ENCODE measurements at regions not wholly inside any gene's neighbourhood (a gene's known extent, or its start where the extent isn't known, plus 50 kb on each side); places are given as distances from the start of the nearest gene placed in this dataset.

- intact Hi-C loops (cut with DNase I) = no loop called here
- no peak for DNase-seq
- no peak overlapping the region for H3K4me3 ChIP-seq
- TF ChIP-seq CTCF (IDR thresholded peaks at IDR 0.05) = no peak
- no peaks in the 10 kb centered on the region for H3K9me3 ChIP-seq
- no peak overlapping the region for H3K27ac ChIP-seq
- no peaks in the 10 kb centered on the region for H3K4me1 ChIP-seq
- no peak overlapping the region for H3K9ac ChIP-seq (ENCODE audit: low read depth in 2 of 2, low read length in 2 of 2)
- H3K36me3 ChIP-seq = no peaks in the 10 kb centered on the region
- H3K27me3 ChIP-seq = no peaks in the 10 kb centered on the region
Observed at GRCh38 chr9:90024409-90024808, 419.6 kb downstream of the GADD45G start.

GRCh38 chr9:90024823-90025222, 420.0 kb downstream of the GADD45G start:
- DNase-seq = no peak
- H3K27me3 ChIP-seq = no peaks in the 10 kb centered on the region
- H3K4me1 ChIP-seq = no peaks in the 10 kb centered on the region
- H3K9ac ChIP-seq (ENCODE audit: low read depth in 2 of 2, low read length in 2 of 2) = no peak overlapping the region
- no peaks in the 10 kb centered on the region for H3K36me3 ChIP-seq
- H3K9me3 ChIP-seq = no peaks in the 10 kb centered on the region
- no peak overlapping the region for H3K4me3 ChIP-seq
- TF ChIP-seq CTCF (IDR thresholded peaks at IDR 0.05) = no peak
- intact Hi-C loops (cut with DNase I) = no loop called here
- H3K27ac ChIP-seq = no peak overlapping the region

GRCh38 chr9:90025816-90026215, 421.0 kb downstream of the GADD45G start:
- DNase-seq = no peak
- intact Hi-C loops (cut with DNase I) = no loop called here

GRCh38 chr9:90027296-90027790, 422.5 kb downstream of the GADD45G start:
- Histone ChIP-seq H3K27me3 (no peaks in the 10 kb centered on the region), H3K9me3 (no peaks in the 10 kb centered on the region), H3K9ac (ENCODE audit: low read depth in 2 of 2, low read length in 2 of 2) (no peak overlapping the region), H3K27ac (no peak overlapping the region), H3K4me3 (no peak overlapping the region), H3K36me3 (no peaks in the 10 kb centered on the region), H3K4me1 (no peaks in the 10 kb centered on the region)
- intact Hi-C loops (cut with DNase I) = no loop called here
- no peak for TF ChIP-seq CTCF (IDR thresholded peaks at IDR 0.05)
- no peak for DNase-seq

More at GRCh38 chr9:90025816-90026215, 421.0 kb downstream of the GADD45G start:
- Histone ChIP-seq H3K27ac (no peak overlapping the region), H3K4me3 (no peak overlapping the region), H3K9me3 (no peaks in the 10 kb centered on the region), H3K9ac (ENCODE audit: low read depth in 2 of 2, low read length in 2 of 2) (no peak overlapping the region), H3K27me3 (no peaks in the 10 kb centered on the region), H3K36me3 (no peaks in the 10 kb centered on the region), H3K4me1 (no peaks in the 10 kb centered on the region)
- TF ChIP-seq CTCF (IDR thresholded peaks at IDR 0.05) = no peak

GRCh38 chr9:90029386-90029785, 424.6 kb downstream of the GADD45G start:
- H3K9ac ChIP-seq (ENCODE audit: low read depth in 2 of 2, low read length in 2 of 2) = no peak overlapping the region
- H3K27ac ChIP-seq = no peak overlapping the region
- no peaks in the 10 kb centered on the region for H3K27me3 ChIP-seq
- no peak for DNase-seq
- no peaks in the 10 kb centered on the region for H3K4me1 ChIP-seq
- no peaks in the 10 kb centered on the region for H3K9me3 ChIP-seq
- no peak overlapping the region for H3K4me3 ChIP-seq
- intact Hi-C loops (cut with DNase I) = no loop called here
- no peaks in the 10 kb centered on the region for H3K36me3 ChIP-seq
- no peak for TF ChIP-seq CTCF (IDR thresholded peaks at IDR 0.05)

- no peak for TF ChIP-seq CTCF (IDR thresholded peaks at IDR 0.05)
Observed at GRCh38 chr9:90029996-90030395, 425.2 kb downstream of the GADD45G start.

More at GRCh38 chr9:90029996-90030395, 425.2 kb downstream of the GADD45G start:
- Histone ChIP-seq H3K27ac (no peak overlapping the region), H3K27me3 (no peaks in the 10 kb centered on the region), H3K36me3 (no peaks in the 10 kb centered on the region), H3K4me3 (no peak overlapping the region), H3K9me3 (no peaks in the 10 kb centered on the region), H3K9ac (ENCODE audit: low read depth in 2 of 2, low read length in 2 of 2) (no peak overlapping the region), H3K4me1 (no peaks in the 10 kb centered on the region)
- intact Hi-C loops (cut with DNase I) = no loop called here
- DNase-seq = no peak

Measured in colonic mucosa (tissue), 4 donors.